HEK293T (cell line): ENCODE measurements at regions not wholly inside any gene's neighbourhood (a gene's known extent, or its start where the extent isn't known, plus 50 kb on each side); places are given as distances from the start of the nearest gene placed in this dataset.

Experiments
- BHLHE40 ChIP-seq: fragments of 450-650 bp; IDR thresholded peaks from 2 replicates; pipeline ENCODE4 v1.6.1; 2016; ENCODE audit warnings: mild to moderate bottlenecking, moderate library complexity, borderline replicate concordance
- ELF4 ChIP-seq: fragments of 450-650 bp; IDR thresholded peaks from 2 replicates; pipeline ENCODE4 v1.6.1; 2017; ENCODE audit warnings: antibody characterized with exemption
- HDGF ChIP-seq: fragments of 450-650 bp; IDR thresholded peaks from 2 replicates; pipeline ENCODE4 v1.6.1; 2017; ENCODE audit warnings: antibody characterized with exemption, borderline replicate concordance
- LEF1 ChIP-seq: fragments of 450-650 bp; IDR thresholded peaks from 2 replicates; pipeline ENCODE4 v1.6.1; 2017; ENCODE audit warnings: mild to moderate bottlenecking, borderline replicate concordance
- SUZ12 ChIP-seq: fragments of 450-650 bp; IDR thresholded peaks from 2 replicates; pipeline ENCODE4 v1.6.1; 2016; ENCODE audit warnings: mild to moderate bottlenecking
- TARDBP ChIP-seq: fragments of 450-650 bp; IDR thresholded peaks from 2 replicates; pipeline ENCODE4 v1.6.1; 2016
- ZNF384 ChIP-seq: fragments of 450-650 bp; IDR thresholded peaks from 2 replicates; pipeline ENCODE4 v1.6.1; 2016
- TF ChIP-seq, protein P1 (sequence below): fragments of 450-650 bp; IDR thresholded peaks from 2 replicates; pipeline ENCODE4 v1.6.1; 2016

- TF ChIP-seq SUZ12: no peak
- no peak for TF ChIP-seq LEF1
- TF ChIP-seq HDGF: no peak
- no peak for TF ChIP-seq TARDBP
- TF ChIP-seq ELF4: no peak
- TF ChIP-seq ZNF384: no peak
- TF ChIP-seq, protein P1, sequence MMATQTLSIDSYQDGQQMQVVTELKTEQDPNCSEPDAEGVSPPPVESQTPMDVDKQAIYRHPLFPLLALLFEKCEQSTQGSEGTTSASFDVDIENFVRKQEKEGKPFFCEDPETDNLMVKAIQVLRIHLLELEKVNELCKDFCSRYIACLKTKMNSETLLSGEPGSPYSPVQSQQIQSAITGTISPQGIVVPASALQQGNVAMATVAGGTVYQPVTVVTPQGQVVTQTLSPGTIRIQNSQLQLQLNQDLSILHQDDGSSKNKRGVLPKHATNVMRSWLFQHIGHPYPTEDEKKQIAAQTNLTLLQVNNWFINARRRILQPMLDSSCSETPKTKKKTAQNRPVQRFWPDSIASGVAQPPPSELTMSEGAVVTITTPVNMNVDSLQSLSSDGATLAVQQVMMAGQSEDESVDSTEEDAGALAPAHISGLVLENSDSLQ: no peak
- TF ChIP-seq BHLHE40: no peak
Observed at GRCh38 chr4:89166971-89167475, 55.7 kb downstream of the TIGD2 start.
